HG03378 (cell line): ENCODE measurements at regions not wholly inside any gene's neighbourhood (a gene's known extent, or its start where the extent isn't known, plus 50 kb on each side); places are given as distances from the start of the nearest gene placed in this dataset.
"Not testable (repeated sequence)": the region's sequence is repeated elsewhere in the genome, so short reads cannot be mapped to it uniquely, and the experiment has no call there.

Source experiments
- ATAC-seq: cut with Tn5 transposase; IDR thresholded peaks from one replicate; pipeline ENCODE4 v1.9.1; 2021; ENCODE audit warnings: mild to moderate bottlenecking, moderate library complexity; ENCODE audit not compliant: unreplicated experiment

- no peak for ATAC-seq
Observed at GRCh38 chr11:121873766-121874165, 242.2 kb downstream of the BLID start.

- no peak for ATAC-seq
Observed at GRCh38 chr11:121872356-121872755, 243.7 kb downstream of the BLID start.

GRCh38 chr11:121870206-121871045 is 245.6 kb downstream of the BLID start:
- ATAC-seq, result no peak

GRCh38 chr11:121869478-121869877 is 246.5 kb downstream of the BLID start:
- ATAC-seq, result no peak

- ATAC-seq, result no peak
Observed at GRCh38 chr11:121866754-121867153, 249.3 kb downstream of the BLID start.

GRCh38 chr11:121864660-121865059 is 251.4 kb downstream of the BLID start:
- ATAC-seq, result no peak

GRCh38 chr11:121863126-121863525 is 252.9 kb downstream of the BLID start:
- no peak for ATAC-seq

GRCh38 chr11:121855138-121855537 is 260.9 kb downstream of the BLID start:
- not testable (repeated sequence) for ATAC-seq

GRCh38 chr11:121844016-121844415 is 272.0 kb downstream of the BLID start:
- no peak for ATAC-seq

- ATAC-seq, result no peak
Observed at GRCh38 chr11:121842192-121842585, 273.8 kb downstream of the BLID start.

GRCh38 chr11:121841487-121842191 is 274.4 kb downstream of the BLID start:
- no peak for ATAC-seq

- ATAC-seq, result no peak
Observed at GRCh38 chr11:121839781-121840180, 276.2 kb downstream of the BLID start.

- no peak for ATAC-seq
Observed at GRCh38 chr11:121838571-121838970, 277.4 kb downstream of the BLID start.

- no peak for ATAC-seq
Observed at GRCh38 chr11:121833970-121834369, 282.0 kb downstream of the BLID start.

GRCh38 chr11:121829159-121829643 is 286.8 kb downstream of the BLID start:
- no peak for ATAC-seq

GRCh38 chr11:121814962-121815361 is 301.1 kb downstream of the BLID start:
- no peak for ATAC-seq

GRCh38 chr11:121814296-121814695 is 301.7 kb downstream of the BLID start:
- no peak for ATAC-seq

- no peak for ATAC-seq
Observed at GRCh38 chr11:121810291-121810690, 305.7 kb downstream of the BLID start.

GRCh38 chr11:121808096-121808495 is 307.9 kb downstream of the BLID start:
- no peak for ATAC-seq

- no peak for ATAC-seq
Observed at GRCh38 chr11:121807051-121807450, 309.0 kb downstream of the BLID start.

- ATAC-seq, result no peak
Observed at GRCh38 chr11:121802542-121802941, 313.5 kb downstream of the BLID start.

GRCh38 chr11:121801781-121802180 is 314.2 kb downstream of the BLID start:
- no peak for ATAC-seq
